ENCODE measurements at regions not wholly inside any gene's neighbourhood (a gene's known extent, or its start where the extent isn't known, plus 50 kb on each side); places are given as distances from the start of the nearest gene placed in this dataset.

DNA sequence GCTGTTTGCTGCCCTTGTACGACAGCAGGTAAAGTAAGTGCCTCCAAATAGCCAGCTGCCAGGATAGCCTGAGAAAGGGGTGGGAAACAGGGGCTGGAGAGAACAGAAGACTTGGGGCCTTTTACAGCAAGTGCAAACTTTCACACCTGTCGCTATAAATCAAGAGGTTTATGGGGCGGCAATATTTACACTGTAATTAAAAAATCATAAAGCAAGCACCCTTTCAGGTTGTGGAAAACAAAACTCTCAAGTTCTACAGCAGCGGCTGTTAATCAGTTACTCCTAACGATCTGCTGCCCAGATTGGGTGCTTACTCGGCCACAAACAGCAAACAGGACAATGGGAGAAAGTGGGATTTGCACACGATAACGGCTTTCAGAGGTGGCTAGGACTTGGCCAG, 359.5 kb upstream of the ETAA1 start:
- H3K4me3 ChIP-seq (replicated peaks in 1 of 2; ENCODE audit: low read depth in 2 of 2, low read length in 2 of 2) = no peak overlapping the region
- TF ChIP-seq, protein P1, sequence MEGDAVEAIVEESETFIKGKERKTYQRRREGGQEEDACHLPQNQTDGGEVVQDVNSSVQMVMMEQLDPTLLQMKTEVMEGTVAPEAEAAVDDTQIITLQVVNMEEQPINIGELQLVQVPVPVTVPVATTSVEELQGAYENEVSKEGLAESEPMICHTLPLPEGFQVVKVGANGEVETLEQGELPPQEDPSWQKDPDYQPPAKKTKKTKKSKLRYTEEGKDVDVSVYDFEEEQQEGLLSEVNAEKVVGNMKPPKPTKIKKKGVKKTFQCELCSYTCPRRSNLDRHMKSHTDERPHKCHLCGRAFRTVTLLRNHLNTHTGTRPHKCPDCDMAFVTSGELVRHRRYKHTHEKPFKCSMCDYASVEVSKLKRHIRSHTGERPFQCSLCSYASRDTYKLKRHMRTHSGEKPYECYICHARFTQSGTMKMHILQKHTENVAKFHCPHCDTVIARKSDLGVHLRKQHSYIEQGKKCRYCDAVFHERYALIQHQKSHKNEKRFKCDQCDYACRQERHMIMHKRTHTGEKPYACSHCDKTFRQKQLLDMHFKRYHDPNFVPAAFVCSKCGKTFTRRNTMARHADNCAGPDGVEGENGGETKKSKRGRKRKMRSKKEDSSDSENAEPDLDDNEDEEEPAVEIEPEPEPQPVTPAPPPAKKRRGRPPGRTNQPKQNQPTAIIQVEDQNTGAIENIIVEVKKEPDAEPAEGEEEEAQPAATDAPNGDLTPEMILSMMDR (IDR thresholded peaks at IDR 0.05; ENCODE audit: low read depth, low read length) = no peak
- DNase-seq (ENCODE audit: low read depth in 2 of 2) = no peak

DNA sequence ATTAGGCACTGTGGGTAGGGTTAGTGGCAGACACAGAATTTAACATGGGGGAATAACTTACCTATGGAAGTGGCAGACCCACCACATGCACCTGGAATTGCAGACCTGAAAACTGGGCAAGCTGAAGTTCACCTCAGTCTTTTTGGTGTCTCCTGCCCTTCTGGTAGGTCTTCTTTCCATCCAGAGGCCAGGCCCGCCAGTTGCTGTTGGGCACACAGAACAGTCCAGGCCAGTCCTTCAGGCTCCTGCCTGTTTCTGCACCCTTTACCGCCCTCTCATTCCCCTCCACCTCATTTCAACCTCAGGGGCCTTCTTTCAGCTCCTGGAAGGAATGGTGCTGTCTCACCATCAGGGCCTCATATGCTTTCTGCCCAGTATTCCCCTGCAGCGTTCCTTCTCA, 358.9 kb upstream of the ETAA1 start:
- DNase-seq (ENCODE audit: low read depth in 2 of 2) = no peak
- H3K4me3 ChIP-seq (replicated peaks in 1 of 2; ENCODE audit: low read depth in 2 of 2, low read length in 2 of 2) = no peak overlapping the region
- TF ChIP-seq, protein P1 (IDR thresholded peaks at IDR 0.05; ENCODE audit: low read depth, low read length) = no peak

DNA sequence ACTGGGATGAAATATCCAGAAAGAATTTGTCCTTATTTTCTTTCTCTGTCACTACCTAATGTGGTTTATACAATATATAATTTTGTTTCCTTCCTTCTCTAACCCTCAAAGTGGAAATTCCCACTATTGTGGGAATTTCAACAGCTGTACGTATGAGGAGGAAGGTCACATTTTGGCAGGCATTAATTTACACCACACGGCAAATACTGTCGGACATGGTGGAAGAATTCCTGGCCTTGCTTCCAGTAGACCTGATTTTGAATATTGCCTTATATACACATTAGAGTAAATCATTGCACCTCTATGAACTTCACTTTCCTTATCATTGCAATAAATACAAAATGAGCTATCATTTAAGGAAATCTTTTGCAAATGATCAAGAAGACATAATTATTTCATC, 358.1 kb upstream of the ETAA1 start:
- H3K4me3 ChIP-seq (replicated peaks in 1 of 2; ENCODE audit: low read depth in 2 of 2, low read length in 2 of 2) = no peak overlapping the region
- DNase-seq (ENCODE audit: low read depth in 2 of 2) = no peak
- TF ChIP-seq, protein P1 (IDR thresholded peaks at IDR 0.05; ENCODE audit: low read depth, low read length) = no peak

DNA sequence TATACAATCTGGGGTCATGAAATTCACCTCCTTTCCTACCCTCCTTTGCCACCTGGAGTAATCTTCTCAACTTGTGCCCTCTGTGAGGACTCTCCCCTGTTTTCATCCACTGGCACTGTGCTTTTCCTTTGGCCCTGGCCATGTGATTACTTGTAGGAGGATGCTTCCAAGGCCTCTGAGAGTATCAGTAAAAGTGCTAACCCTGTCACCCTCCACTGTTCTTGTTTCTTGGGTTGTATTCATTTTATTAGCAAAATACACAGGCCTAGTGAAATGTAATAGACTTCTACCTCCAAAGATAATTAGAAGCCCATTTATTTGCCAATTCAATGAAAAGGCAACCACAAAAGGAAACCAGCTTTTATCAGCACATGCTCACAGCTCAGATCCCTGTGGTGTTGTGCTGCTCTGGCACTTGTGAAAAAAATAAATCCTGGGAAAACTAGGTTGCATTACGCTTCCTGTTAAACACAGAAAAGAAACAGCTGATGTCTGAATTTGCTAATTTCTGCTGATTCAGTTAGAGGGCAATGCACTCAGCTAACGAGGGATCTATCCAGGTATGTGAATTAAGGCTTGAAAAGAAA, 357.5 kb upstream of the ETAA1 start:
- TF ChIP-seq, protein P1 (IDR thresholded peaks at IDR 0.05; ENCODE audit: low read depth, low read length) = no peak
- H3K4me3 ChIP-seq (replicated peaks in 1 of 2; ENCODE audit: low read depth in 2 of 2, low read length in 2 of 2) = no peak overlapping the region
- DNase-seq (ENCODE audit: low read depth in 2 of 2) = peak in 1 of 2 donors; percentile 21

DNA sequence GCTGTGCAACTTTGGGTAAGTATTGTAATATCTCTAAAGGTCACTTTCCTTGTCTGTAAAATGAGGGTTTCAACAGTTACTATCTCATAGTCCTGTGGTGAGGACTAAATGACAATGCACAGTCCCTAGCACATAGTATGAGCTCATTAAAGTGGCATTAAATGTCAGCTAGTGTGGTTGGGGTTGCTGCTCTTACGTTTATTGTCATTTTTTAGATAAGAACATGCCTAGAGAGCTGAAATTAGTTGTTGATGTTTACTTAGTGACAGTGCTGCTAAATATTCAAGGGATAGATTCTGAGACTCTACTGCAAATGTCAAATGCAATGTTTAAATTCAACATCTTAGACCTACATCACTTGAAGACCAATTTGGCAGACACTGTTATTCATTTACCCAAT, 356.1 kb upstream of the ETAA1 start:
- no peak overlapping the region for H3K4me3 ChIP-seq (replicated peaks in 1 of 2; ENCODE audit: low read depth in 2 of 2, low read length in 2 of 2)
- TF ChIP-seq, protein P1 (IDR thresholded peaks at IDR 0.05; ENCODE audit: low read depth, low read length) = no peak
- DNase-seq (ENCODE audit: low read depth in 2 of 2) = peak in 1 of 2 donors; percentile 30

DNA sequence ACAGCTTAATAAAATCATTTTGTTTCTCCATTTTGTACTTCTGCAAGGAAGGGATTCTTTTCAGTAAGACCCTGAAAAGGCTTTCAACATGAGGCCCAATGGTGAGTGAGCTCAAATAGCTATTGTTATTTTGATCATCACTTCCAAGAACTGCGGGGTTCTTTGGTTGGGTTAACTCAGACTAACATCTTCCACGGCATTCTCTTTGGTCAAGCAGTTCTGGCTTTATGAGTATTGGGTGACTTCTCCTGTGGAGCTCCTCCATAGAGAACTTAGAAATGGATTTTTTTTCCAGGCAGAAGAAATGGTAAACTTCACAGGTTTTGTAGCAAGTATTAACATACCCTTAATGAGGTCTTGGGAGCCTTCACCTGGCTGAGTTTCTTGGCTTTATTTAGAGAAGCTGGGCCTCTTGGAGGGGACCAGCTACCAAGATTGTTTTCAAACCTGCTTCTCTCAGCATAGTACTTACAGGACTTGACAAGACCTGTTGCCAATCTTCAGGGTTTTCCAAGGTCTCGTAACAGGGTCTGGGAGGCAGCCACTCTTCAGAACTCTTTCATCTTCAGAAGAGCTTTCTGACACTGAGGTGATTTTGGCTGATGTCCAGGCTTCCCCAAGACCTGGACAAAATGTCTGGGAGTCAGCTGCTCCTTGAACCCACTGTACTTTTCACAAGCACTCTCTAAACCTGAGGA, 353.2 kb upstream of the ETAA1 start:
- TF ChIP-seq, protein P1 (IDR thresholded peaks at IDR 0.05; ENCODE audit: low read depth, low read length) = no peak
- H3K4me3 ChIP-seq (replicated peaks in 1 of 2; ENCODE audit: low read depth in 2 of 2, low read length in 2 of 2) = no peak overlapping the region
- no peak for DNase-seq (ENCODE audit: low read depth in 2 of 2)
